ENCODE measurements at regions not wholly inside any gene's neighbourhood (a gene's known extent, or its start where the extent isn't known, plus 50 kb on each side); places are given as distances from the start of the nearest gene placed in this dataset.

DNA sequence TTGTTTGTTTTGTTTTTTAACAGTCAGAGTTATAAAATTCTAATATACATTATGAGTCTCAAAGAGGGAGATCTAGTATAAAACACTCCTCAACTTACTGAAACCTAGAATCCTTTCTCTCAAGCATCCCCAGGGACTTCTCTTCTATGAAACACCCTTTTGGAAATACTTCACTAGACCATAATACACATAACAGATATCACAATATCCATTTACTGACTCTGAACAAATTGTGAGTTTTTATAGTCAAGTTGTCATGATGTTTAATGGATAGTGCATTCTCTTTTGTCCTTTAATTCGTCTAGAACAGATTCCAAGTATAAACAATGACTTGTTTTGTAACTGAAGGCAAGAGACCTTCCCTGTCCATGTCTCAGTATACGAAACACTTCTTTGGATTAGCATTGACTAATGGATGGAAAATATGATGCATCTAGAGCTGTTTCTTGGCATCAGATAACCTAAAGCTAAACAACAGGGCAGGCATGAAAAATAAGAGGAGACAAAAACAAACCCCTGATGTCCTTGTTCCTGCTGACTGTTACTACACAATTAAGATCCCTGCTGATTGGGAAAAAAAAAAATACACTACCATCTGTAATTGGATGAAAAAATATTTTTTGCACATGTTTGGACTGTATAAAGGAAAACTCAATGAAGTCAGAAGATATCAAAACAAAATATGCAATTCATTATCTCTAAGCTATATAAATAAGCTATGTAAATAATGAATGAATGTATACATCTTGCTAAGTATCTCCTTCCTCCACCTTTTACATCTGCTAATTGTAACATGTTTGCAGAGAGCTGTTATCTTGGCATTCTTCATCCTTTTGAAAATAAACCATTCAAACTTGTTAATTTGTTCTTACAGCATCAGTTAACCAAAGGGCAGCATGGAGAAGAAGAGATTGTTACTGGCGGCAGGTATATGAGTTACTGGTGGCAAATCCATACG is 214.2 kb downstream of the LACC1 start:
- H4K20me1 ChIP-seq (ENCODE audit: insufficient read depth, low read length): no peaks in the 10 kb centered on the region
- TF ChIP-seq EZH2phosphoT487 (IDR thresholded peaks at IDR 0.05; ENCODE audit: borderline replicate concordance, low read depth, low read length): no peak
- no peak for TF ChIP-seq CTCF (conservative IDR thresholded peaks at IDR 0.05; ENCODE audit: low read length)
- no peak for DNase-seq (ENCODE audit: low spot score)
- POLR2A ChIA-PET: no interaction called here
- H3K4me2 ChIP-seq (ENCODE audit: low read length): no peak overlapping the region
- H3K27ac ChIP-seq (ENCODE audit: low read depth, low read length, poor library complexity, severe bottlenecking): no peak overlapping the region
- BruUV-seq (replicated peaks): no TSS peak
- no peaks in the 10 kb centered on the region for H3K36me3 ChIP-seq (ENCODE audit: insufficient read depth, low read length)
- no peaks in the 10 kb centered on the region for H3K79me2 ChIP-seq (ENCODE audit: insufficient read depth, low read depth, low read length)
- H2AFZ ChIP-seq (ENCODE audit: low read length): no peak overlapping the region
- peaks cover 5% of the 10 kb centered on the region for H3K4me1 ChIP-seq (ENCODE audit: insufficient read depth, low read length, poor library complexity, severe bottlenecking)
- no peak overlapping the region for H3K4me3 ChIP-seq (ENCODE audit: low read depth, low read length, poor library complexity, severe bottlenecking)
- CTCF ChIA-PET (ENCODE audit: unreplicated experiment): no interaction called here
- H3K9me3 ChIP-seq (ENCODE audit: low read length): no peaks in the 10 kb centered on the region
- intact Hi-C loops (cut with micrococcal nuclease; ENCODE audit: unreplicated experiment): no loop called here
- peaks cover 4% of the 10 kb centered on the region; the same call in 1 of the 2 replicates for H3K9me2 ChIP-seq (ENCODE audit: insufficient read depth, low read length)

DNA sequence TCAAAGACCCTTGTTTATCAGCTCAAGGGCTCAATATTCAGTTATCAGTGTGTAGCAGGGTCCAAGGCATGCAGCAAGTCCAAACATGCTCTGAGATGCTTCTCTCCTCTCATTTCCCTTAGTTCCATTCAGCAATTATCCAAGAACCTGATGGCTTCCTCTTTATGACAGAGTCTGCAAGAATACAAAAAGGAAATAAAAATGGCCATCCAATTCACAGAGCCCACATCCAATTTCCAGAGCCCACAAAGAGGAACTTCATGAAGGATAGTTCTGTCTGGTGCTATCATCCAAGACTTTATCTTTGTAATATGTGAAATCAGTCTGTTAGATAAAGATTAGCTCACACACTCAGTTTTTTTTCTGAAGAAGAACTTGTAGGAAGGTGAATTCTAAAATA is 217.2 kb downstream of the LACC1 start:
- Histone ChIP-seq H3K4me2 (ENCODE audit: low read length) (no peak overlapping the region), H2AFZ (ENCODE audit: low read length) (no peak overlapping the region), H3K27ac (ENCODE audit: low read depth, low read length, poor library complexity, severe bottlenecking) (no peak overlapping the region), H3K9me3 (ENCODE audit: low read length) (no peaks in the 10 kb centered on the region), H4K20me1 (ENCODE audit: insufficient read depth, low read length) (no peaks in the 10 kb centered on the region), H3K4me3 (ENCODE audit: low read depth, low read length, poor library complexity, severe bottlenecking) (no peak overlapping the region), H3K4me1 (ENCODE audit: insufficient read depth, low read length, poor library complexity, severe bottlenecking) (no peaks in the 10 kb centered on the region), H3K79me2 (ENCODE audit: insufficient read depth, low read depth, low read length) (no peaks in the 10 kb centered on the region), H3K9me2 (ENCODE audit: insufficient read depth, low read length) (peaks cover 4% of the 10 kb centered on the region; the same call in 1 of the 2 replicates), H3K36me3 (ENCODE audit: insufficient read depth, low read length) (no peaks in the 10 kb centered on the region)
- intact Hi-C loops (cut with micrococcal nuclease; ENCODE audit: unreplicated experiment): no loop called here
- TF ChIP-seq EZH2phosphoT487 (IDR thresholded peaks at IDR 0.05; ENCODE audit: borderline replicate concordance, low read depth, low read length) (no peak), CTCF (conservative IDR thresholded peaks at IDR 0.05; ENCODE audit: low read length) (no peak)
- no peak for DNase-seq (ENCODE audit: low spot score)
- ChIA-PET CTCF (ENCODE audit: unreplicated experiment) (no interaction called here), POLR2A (interaction anchor here (0.7 kb wide), 1 partner anchor 434 kb away, joined by 3 read pairs; no protein-coding TSS in a partner anchor)
- BruUV-seq (replicated peaks): no TSS peak

DNA sequence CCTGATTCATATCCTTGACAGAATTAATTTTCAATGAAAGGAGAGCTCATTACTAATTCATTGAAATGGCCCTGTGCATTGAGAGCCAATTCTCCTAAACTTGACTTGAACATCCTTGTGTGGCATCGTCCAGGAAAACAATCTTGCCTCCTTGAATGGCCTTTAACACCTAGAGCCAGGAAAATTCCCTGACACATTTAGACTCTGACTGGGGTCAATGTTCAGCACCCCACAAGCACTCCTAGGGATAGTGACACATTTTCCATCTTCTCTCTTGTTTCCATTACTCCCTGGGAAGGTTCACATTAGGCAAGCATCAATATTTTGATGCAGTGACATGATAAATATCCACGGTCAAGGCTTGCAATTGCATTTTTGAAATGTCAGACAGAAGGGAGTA is 218.9 kb downstream of the LACC1 start:
- no peak for DNase-seq (ENCODE audit: low spot score)
- no peaks in the 10 kb centered on the region for H3K9me3 ChIP-seq (ENCODE audit: low read length)
- no TSS peak for BruUV-seq (replicated peaks)
- H3K27ac ChIP-seq (ENCODE audit: low read depth, low read length, poor library complexity, severe bottlenecking): no peak overlapping the region
- H3K79me2 ChIP-seq (ENCODE audit: insufficient read depth, low read depth, low read length): no peaks in the 10 kb centered on the region
- no peak overlapping the region for H3K4me3 ChIP-seq (ENCODE audit: low read depth, low read length, poor library complexity, severe bottlenecking)
- H3K36me3 ChIP-seq (ENCODE audit: insufficient read depth, low read length): no peaks in the 10 kb centered on the region
- H3K9me2 ChIP-seq (ENCODE audit: insufficient read depth, low read length): peaks cover 4% of the 10 kb centered on the region; the same call in 1 of the 2 replicates
- ChIA-PET CTCF (ENCODE audit: unreplicated experiment) (no interaction called here), POLR2A (no interaction called here)
- no peaks in the 10 kb centered on the region for H3K4me1 ChIP-seq (ENCODE audit: insufficient read depth, low read length, poor library complexity, severe bottlenecking)
- H3K4me2 ChIP-seq (ENCODE audit: low read length): no peak overlapping the region
- H2AFZ ChIP-seq (ENCODE audit: low read length): no peak overlapping the region
- no peaks in the 10 kb centered on the region for H4K20me1 ChIP-seq (ENCODE audit: insufficient read depth, low read length)
- TF ChIP-seq CTCF (conservative IDR thresholded peaks at IDR 0.05; ENCODE audit: low read length): no peak
- no peak for TF ChIP-seq EZH2phosphoT487 (IDR thresholded peaks at IDR 0.05; ENCODE audit: borderline replicate concordance, low read depth, low read length)
- intact Hi-C loops (cut with micrococcal nuclease; ENCODE audit: unreplicated experiment): no loop called here

All from OCI-LY7 (cell line).